ENCODE measurements at regions not wholly inside any gene's neighbourhood (a gene's known extent, or its start where the extent isn't known, plus 50 kb on each side); places are given as distances from the start of the nearest gene placed in this dataset.
A peak's percentile ranks its signal among the peaks of the same experiment; 100 is the strongest.
"Not testable (repeated sequence)": the region's sequence is repeated elsewhere in the genome, so short reads cannot be mapped to it uniquely, and the experiment has no call there.

GRCh38 chr20:58576603-58576970 is 61.4 kb upstream of the APCDD1L start:
- no peaks in the 10 kb centered on the region for H3K9me3 ChIP-seq
- TF ChIP-seq POLR2A (IDR thresholded peaks at IDR 0.05) (no peak), CTCF (IDR thresholded peaks at IDR 0.05) (no peak), POLR2AphosphoS5 (IDR thresholded peaks at IDR 0.05) (no peak)
- no peak overlapping the region for H3K27ac ChIP-seq
- no peak for DNase-seq (ENCODE audit: low spot score in 2 of 2)
- no peaks in the 10 kb centered on the region for H3K36me3 ChIP-seq
- H3K27me3 ChIP-seq: no peaks in the 10 kb centered on the region
- H3K4me1 ChIP-seq: no peaks in the 10 kb centered on the region
- intact Hi-C loops (cut with DNase I; ENCODE audit: low total_unique reads): no loop called here
- H3K4me3 ChIP-seq: no peak overlapping the region

- TF ChIP-seq POLR2A (IDR thresholded peaks at IDR 0.05) (no peak), POLR2AphosphoS5 (IDR thresholded peaks at IDR 0.05) (no peak), CTCF (IDR thresholded peaks at IDR 0.05) (no peak)
- peak in 1 of 2 donors; percentile 2 for DNase-seq (ENCODE audit: low spot score in 2 of 2)
- no peaks in the 10 kb centered on the region for H3K36me3 ChIP-seq
- no peaks in the 10 kb centered on the region for H3K27me3 ChIP-seq
- H3K9me3 ChIP-seq: no peaks in the 10 kb centered on the region
- intact Hi-C loops (cut with DNase I; ENCODE audit: low total_unique reads): no loop called here
- H3K27ac ChIP-seq: no peak overlapping the region
- no peak overlapping the region for H3K4me3 ChIP-seq
- no peaks in the 10 kb centered on the region for H3K4me1 ChIP-seq
These were observed 60.8 kb upstream of the APCDD1L start for GRCh38 chr20:58575776-58576602.

- DNase-seq (ENCODE audit: low spot score in 2 of 2): no peak
- H3K9me3 ChIP-seq: no peaks in the 10 kb centered on the region
- H3K27ac ChIP-seq: no peak overlapping the region
- H3K36me3 ChIP-seq: no peaks in the 10 kb centered on the region
- H3K4me1 ChIP-seq: no peaks in the 10 kb centered on the region
- no peaks in the 10 kb centered on the region for H3K27me3 ChIP-seq
- intact Hi-C loops (cut with DNase I; ENCODE audit: low total_unique reads): no loop called here
- no peak for TF ChIP-seq POLR2AphosphoS5 (IDR thresholded peaks at IDR 0.05)
- TF ChIP-seq POLR2A (IDR thresholded peaks at IDR 0.05): no peak
- no peak for TF ChIP-seq CTCF (IDR thresholded peaks at IDR 0.05)
- no peak overlapping the region for H3K4me3 ChIP-seq
These were observed 59.3 kb upstream of the APCDD1L start for GRCh38 chr20:58574469-58574868.

- TF ChIP-seq POLR2AphosphoS5 (IDR thresholded peaks at IDR 0.05) (no peak), CTCF (IDR thresholded peaks at IDR 0.05) (no peak), POLR2A (IDR thresholded peaks at IDR 0.05) (no peak)
- Histone ChIP-seq H3K36me3 (no peaks in the 10 kb centered on the region), H3K27ac (no peak overlapping the region), H3K4me1 (no peaks in the 10 kb centered on the region), H3K4me3 (no peak overlapping the region), H3K9me3 (no peaks in the 10 kb centered on the region), H3K27me3 (no peaks in the 10 kb centered on the region)
- intact Hi-C loops (cut with DNase I; ENCODE audit: low total_unique reads): no loop called here
- no peak for DNase-seq (ENCODE audit: low spot score in 2 of 2)
These were observed 58.8 kb upstream of the APCDD1L start for GRCh38 chr20:58573986-58574385.

GRCh38 chr20:58573257-58573656 is 58.1 kb upstream of the APCDD1L start:
- H3K27me3 ChIP-seq: no peaks in the 10 kb centered on the region
- TF ChIP-seq POLR2AphosphoS5 (IDR thresholded peaks at IDR 0.05) (no peak), CTCF (IDR thresholded peaks at IDR 0.05) (no peak), POLR2A (IDR thresholded peaks at IDR 0.05) (no peak)
- no peak overlapping the region for H3K4me3 ChIP-seq
- H3K9me3 ChIP-seq: no peaks in the 10 kb centered on the region
- no peak overlapping the region for H3K27ac ChIP-seq
- H3K36me3 ChIP-seq: no peaks in the 10 kb centered on the region
- no peak for DNase-seq (ENCODE audit: low spot score in 2 of 2)
- intact Hi-C loops (cut with DNase I; ENCODE audit: low total_unique reads): no loop called here
- no peaks in the 10 kb centered on the region for H3K4me1 ChIP-seq

- DNase-seq (ENCODE audit: low spot score in 2 of 2); H3K27me3 ChIP-seq; H3K9me3 ChIP-seq; H3K4me3 ChIP-seq; H3K36me3 ChIP-seq; H3K4me1 ChIP-seq; intact Hi-C loops (cut with DNase I; ENCODE audit: low total_unique reads); H3K27ac ChIP-seq: not testable (repeated sequence)
These were observed 57.2 kb upstream of the APCDD1L start for GRCh38 chr20:58572428-58572763.
